HG03097 (cell line): ENCODE measurements at regions not wholly inside any gene's neighbourhood (a gene's known extent, or its start where the extent isn't known, plus 50 kb on each side); places are given as distances from the start of the nearest gene placed in this dataset.

ENCODE experiments used
- ATAC-seq: cut with Tn5 transposase; IDR thresholded peaks from one replicate; pipeline ENCODE4 v1.9.1; 2021; ENCODE audit not compliant: unreplicated experiment, low FRiP score

DNA sequence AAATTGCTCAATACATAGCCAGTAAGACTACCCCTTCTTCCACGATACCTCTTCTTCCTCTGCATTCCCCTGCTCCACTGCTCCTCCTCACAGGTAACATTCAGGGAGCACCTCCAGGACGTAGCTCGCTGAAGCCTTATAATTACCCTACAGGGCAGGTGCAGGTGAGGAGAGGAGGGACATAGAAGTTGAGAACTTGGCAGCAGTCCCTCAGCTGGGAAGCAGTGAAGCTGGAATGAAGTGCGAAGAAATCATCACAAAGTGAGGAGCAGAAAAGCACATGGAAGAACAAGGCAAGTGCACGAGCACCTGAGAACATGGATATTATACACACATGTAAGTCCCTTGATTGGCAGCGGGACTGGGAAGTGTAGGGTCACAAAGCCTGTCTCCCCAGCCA is 118.2 kb downstream of the HSD17B3 start:
- no peak for ATAC-seq

DNA sequence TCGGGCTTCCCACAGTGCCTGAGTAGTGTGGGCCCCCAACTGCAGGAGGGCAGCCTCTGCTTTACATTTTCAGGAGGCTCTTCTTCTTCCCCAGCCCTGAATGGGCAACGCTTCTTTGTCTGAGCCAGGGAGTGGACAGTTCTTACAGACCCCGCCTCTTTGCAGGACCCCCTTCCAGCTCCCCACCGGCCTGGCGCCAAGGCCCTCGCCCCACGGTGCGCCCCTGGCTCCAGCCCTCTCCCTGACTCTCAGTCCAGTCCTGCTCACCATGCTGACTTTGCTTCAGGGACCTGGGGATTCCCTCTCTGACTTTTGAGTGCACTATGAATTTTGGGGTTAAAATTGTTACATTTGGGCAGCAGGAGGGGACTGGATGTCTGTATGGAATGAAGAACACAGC is 123.8 kb downstream of the HSD17B3 start:
- no peak for ATAC-seq

DNA sequence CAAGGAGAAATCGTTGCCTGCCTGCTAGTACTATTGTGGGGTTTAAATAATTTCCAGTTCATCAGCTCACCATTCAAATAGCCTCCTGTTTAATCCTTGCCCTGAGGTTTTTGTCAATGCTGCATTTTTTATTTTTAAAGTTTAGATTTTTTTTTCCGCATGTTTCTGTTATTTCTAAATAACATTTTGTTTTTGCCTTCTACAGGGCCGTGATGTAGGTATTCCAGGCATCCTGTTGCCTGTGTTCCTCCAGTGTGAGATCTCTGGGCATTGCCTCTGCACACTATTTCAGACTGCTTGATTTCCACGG is 124.3 kb downstream of the HSD17B3 start:
- no peak for ATAC-seq

DNA sequence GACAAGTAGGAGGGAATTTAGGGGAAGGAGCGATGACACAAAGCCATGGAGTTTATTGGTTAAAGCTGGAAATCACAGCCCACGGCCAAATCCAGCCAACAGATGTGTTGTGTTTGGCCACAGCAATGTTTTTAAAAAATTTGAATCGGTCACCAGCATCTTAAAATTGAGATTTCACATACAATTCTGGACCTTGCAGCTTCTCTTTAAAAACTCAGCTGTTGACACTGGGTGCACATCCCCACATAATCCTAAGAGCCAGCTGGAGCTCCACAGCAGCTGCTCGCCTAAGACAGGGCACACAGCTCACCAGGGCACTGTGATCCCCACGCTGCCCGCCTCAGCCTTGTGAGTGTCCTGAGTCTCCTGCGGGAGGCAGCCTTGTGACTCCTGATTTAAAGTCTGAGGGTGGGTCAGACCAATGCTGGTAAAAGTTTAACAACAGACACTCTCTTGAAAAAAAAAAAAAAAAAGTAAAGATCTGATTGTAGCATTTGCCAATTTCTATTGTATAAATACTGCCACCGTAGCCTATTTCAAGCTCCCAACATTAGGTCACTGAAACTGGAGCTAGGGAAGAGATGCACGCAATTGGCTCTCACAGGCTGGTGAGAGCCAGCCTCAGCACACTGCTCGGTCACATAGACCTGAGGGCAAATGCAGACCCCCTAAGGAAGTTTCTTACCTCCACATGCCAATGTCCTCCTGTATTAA is 124.8 kb downstream of the HSD17B3 start:
- no peak for ATAC-seq

DNA sequence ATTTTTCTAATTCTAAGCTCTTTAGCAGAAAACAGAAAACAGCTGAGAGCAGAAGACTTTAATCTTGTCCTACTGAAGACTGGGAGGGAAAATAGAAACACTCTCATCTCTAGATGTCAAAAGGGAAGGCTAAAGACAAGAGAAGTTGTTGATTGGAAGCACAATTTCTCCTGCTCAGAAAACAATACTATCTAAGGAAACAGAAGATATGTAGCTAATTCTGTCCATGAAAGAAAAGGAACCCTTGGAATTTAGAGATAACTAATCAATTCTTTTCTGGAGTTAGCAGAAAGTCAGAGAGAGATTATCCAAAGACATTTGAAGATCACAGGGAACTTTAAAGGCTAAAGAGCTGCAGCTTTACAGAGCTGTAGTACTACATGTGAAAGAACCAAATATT is 126.2 kb downstream of the HSD17B3 start:
- no peak for ATAC-seq

DNA sequence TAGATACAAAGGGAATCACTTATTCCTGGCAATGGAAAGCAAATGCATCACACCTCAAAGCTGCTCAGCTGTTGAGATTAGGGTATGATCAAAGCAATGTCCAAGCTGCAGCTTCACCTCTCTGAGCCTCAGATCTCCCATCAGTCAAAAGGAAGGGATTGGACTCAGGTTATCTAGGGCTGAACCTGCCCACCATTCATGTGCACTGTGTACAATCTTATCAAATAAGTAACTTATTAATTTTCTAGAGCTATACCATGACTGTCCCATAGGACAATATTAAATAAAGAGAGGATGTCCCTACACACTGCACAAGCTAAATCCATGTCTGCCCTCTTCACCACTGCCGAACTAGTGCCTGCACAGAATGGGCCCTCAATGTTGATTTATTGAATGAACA is 127.0 kb downstream of the HSD17B3 start:
- no peak for ATAC-seq

DNA sequence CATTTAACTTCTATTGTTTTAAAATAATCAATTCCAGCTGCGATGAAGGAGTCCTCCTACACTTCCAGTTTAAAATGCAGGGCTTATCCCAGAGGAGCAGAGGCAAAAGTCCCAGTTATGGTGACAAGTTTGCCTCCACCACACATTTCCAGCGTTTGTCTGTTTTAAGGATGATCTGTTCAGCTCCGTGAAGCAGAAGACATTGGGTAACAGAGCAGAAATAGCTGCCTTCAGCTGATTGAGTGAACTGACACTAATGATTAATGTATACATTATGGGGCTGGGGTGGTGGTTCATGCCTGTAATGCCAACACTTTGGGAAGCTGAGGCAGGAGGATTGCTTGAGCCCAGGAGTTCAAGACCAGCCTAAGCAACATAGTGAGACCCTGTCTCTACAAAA is 127.6 kb downstream of the HSD17B3 start:
- ATAC-seq, result no peak

DNA sequence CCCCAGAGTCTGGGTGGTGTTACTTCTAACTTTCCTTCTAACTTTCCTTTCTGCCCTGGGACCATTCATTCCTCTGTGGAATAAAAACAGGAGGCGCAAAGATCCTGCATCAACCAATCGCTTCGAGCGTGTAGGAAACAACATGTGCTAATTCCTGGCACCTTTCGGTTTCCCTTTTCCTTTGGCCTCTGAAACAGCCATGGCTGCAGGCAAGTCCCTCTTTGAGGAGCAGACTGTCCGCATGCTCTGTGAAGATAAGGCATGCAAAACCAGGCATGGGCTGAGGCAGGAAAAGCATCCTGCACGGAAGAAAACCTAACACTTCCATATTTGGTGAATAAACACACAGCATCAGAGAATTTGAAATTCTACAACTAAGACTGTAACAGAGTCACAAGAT is 128.3 kb downstream of the HSD17B3 start:
- ATAC-seq, result no peak

DNA sequence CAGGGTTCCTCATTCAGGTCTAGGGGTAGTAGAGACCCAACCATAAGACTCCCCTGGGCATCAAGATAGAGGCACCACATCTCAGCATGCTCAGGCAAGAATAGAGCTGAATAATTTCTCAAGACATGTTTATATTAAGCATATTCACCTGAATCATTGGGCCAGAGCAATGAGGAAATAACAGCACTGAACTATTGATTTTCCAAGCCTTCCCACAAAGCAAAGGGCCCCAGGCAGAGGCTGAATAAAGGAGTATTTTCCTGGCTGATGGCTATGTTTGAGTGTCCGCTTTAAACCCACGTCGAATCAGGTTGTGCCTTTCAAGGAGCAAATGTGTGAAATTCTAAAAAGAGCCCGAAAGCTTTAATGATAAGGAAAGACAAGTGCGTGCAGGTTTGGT is 129.2 kb downstream of the HSD17B3 start:
- ATAC-seq, result no peak

DNA sequence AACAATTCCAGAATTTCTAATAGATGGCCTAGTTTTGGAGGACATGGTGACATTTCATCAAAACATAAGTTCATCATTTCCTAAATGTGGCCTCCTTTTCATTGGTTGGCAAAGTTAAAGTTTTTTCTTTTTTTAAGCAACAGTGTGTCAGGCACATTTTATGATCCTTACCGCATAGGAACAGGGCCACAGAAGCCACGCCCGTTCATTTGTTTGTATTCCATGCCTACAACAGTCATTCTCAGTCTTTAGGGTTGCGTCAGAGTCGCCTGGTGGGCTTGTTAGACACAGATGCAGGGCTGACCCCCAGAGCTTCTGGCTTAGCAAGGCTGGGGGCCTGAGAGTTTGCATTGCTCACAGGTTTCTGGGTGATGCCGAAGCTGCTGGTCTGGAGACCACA is 130.2 kb downstream of the HSD17B3 start:
- ATAC-seq, result no peak

DNA sequence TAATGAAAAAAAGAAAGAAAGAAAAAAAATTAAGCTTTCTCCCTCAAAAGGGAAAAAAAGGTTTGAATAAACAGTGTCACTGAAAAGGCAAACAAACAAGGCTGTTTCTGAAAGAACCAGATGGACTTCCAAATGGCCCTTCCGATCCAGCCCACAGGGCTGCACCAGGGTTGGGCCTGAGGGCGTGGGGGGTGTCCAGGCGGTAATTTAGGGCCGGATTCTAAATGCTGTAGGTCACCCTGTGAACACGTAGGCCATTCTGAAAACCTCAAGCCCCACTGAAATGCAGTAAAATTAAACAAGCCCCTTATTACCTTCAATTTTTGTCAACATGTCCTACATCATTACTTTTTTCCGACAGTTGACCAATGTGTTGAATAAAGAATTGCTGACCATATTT is 132.1 kb downstream of the HSD17B3 start:
- ATAC-seq, result no peak

DNA sequence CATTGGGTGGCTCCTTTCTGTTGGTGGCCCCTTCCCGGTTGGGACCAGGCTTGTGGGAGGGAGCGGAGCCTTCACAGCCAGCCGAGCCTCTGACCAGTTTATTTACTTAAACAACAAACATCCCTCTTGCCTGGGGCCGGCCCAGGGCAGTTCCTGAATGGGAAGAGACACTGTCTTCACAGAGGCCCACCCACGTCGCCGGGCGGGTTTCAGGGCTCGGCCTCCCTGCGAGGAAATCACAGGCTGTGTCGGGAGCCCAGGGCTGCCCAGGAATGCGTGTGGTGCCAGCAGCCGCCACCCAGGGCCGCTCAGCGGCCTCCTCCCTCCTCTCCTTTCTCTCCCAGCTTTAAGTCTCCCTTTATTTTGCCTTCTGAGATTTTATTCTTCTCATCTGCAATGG is 132.5 kb downstream of the HSD17B3 start:
- no peak for ATAC-seq

DNA sequence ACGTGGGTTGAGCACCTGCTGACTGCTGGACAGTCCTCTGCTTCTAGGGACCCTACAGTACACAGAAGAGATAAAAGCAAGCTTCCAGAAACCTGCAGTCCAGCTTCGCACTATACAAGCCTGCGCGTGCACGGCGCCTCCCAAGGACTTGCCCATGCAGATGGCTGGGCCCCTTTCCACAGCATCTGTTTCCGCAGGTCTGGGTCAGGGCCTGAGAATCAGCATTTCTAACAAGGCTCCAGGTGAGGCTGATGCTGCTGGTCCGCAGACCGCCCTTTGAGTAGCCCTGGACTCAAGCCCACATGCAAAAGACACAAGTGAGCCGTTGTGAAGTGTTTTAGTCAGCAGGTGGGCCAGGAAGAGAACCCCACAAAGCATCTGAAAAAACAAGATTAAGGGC is 133.1 kb downstream of the HSD17B3 start:
- ATAC-seq, result no peak

DNA sequence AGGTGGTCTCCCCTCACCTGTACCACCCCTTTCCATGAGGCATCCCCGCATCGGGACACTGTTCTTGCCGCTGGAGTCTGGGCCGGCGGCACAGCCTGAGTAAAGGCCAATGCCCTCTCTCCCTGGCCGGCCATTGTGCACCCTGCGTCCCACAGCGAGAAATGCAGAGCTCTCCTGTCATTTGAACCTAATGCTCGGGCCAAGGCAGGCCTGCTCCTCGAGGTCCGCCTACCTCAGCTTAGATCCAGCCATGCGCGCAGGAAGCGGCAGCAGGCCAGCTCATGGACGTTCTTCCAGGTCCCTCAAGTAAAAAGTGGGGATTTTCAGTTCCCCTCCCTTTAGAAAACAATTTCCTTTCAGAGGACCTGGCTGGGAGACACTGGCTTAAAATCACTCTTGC is 135.0 kb downstream of the HSD17B3 start:
- no peak for ATAC-seq

DNA sequence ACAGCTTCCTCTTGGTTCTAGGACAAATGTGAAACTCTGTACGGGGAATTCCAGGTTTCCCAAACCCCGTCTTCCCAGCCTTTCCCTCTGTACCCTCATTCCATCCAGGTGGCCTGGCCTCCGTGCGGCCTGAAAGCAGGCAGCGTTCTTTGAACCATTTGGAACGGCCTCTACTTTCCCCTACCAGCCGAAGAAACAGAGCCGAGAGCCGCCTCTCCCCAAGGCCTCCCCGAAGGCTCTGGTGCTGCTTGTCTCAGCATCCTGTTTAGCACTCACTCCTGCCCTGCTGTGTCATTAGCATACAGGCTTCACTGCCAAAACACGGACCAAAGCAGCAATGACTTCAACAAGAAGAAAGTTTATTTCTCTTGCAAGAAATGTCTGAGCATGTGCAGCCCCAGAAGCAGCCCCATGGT is 137.7 kb downstream of the HSD17B3 start:
- ATAC-seq, result no peak

DNA sequence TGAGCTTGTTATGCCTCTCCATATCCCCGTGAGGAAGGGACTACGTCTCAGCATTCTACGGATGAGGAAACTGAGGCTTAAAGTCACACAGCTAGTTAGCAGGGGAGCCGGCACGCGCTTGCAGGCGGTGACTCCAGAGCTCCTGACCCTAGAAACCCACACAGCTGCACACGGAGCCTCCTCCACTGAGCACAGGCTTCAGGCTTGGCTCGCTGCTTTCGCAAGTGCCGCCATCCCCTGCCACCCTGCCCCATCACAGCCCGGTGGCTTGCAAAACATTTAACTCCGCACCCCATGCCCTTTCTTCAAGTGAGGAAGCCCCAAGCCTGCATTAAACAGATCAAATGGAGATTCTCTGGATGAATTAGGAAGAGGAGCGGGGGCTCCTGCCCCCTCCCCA is 138.3 kb downstream of the HSD17B3 start:
- ATAC-seq, result no peak

DNA sequence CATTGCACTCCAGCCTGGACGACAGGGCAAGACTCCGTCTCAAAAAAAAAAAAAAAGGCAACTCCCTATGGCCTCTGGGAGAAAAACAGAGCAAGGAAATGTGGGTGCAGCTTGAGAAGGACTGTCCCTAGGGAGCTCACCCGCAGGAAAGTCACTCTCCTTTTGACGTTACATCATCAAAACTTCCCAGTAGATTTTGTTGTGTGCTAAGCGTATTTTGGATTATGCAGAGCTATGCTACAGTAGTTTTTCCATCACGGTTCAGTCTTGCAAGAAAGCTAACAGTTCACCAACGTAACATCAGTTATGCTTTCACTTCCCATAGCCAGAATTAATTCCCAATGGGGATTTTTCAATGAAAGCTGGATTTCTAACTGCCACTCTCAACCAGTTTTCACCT is 138.8 kb downstream of the HSD17B3 start:
- ATAC-seq, result no peak

DNA sequence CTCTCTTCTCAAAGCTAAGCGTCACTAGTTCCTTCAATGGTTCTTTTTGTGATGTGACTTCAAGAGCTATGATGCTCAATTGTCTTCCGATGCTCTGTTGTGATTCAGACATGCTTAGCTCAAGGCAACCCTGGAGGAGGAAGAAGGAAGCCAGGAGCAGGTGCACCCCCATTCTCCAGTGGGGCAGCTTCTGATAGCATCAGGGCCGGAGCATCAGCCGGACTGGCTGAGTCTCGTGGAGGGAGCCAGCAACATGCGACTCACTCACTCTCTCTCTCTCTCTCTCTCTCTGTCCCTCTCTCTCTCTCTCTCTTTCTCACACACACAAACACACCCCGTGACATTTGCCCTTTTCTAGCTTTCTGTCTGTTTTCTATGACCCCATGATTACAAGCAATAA is 140.2 kb downstream of the HSD17B3 start:
- no peak for ATAC-seq

DNA sequence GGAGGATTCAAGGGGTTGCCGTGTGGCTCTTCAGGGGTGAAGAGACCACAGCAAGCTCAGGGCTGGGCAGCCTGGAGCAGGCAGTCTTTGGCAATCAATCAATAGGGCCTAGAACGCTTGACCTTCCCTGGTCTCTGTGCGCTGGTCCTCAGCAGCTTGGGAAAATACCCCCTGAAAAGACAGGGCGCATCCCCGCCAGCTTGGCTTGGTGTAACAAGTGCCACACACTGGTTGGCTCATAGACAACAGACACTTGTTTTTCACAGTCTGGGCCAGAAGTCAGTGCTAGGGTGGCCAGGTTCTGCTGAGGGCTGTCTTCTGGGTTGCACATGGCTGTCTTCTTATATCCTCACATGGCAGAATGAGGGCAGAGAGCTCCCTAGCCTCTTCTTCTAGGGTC is 141.1 kb downstream of the HSD17B3 start:
- no peak for ATAC-seq

DNA sequence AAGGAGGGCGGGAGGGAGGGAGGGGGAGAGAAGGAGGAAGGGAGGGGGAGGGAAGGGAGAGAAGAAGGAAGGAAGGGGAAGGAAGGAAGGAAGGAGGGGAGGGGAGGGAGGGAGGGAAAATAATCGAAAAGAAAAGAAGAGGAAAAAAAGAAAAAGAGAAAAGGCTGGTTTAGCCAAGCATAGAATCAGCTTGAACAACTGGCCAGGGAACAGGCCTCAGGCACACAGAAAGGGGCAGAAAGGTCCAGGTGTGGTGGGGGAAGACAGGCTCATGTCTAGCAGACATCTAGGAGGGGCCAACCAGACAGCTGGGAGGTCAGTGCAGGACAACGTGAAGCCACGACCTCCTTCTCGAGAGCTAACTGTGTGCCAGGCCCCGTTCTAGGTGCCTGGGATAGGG is 141.8 kb downstream of the HSD17B3 start:
- no peak for ATAC-seq

DNA sequence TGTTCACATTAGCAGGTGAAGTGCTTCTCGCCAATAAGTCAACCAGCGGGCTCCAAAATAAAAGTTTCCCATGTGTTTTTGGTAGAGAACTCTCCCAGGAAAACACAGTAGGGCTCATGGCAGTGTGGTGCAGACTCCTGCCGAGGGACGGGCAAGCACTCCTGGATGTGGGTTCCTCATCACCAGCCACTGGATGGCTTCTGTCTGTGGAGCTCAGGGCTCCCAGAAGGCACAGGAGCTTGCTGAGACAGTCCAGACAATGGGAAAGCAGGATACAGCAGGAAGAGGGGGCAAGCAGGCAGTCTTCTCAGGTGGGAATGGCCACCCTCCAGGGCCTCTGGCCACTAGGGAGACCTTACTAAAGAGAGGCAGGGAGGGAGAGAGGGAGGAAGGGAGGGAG is 142.4 kb downstream of the HSD17B3 start:
- no peak for ATAC-seq

DNA sequence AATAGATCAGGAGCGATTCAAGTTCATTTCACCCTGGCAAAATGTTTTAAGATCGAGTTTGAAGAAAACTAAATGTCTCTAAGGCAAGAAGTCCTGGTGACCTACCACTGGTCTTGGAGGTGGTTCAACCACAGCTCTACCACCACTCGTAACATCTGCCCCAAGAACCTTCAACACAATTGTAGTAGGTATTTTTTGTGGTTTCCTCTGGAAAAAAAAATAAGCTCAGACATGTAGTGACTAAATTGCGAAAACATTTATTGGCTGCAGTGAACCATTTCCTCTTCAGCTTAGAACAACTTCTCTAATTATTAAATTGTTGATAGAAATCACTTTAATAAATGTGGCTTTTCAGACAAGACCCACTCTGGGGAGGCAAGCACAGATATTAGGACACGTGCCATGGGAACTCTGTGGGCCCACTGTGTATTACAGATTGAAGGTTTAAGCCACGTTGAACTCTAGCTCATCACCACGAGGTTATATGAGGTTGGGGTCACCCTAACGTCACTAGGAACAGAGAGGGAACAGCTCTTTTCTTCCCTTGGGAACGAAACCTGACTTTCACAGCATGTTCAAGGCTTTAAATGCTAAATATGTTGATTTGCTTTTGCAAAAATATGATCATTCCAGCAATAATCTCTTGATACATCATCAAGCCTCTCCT is 142.9 kb downstream of the HSD17B3 start:
- no peak for ATAC-seq

DNA sequence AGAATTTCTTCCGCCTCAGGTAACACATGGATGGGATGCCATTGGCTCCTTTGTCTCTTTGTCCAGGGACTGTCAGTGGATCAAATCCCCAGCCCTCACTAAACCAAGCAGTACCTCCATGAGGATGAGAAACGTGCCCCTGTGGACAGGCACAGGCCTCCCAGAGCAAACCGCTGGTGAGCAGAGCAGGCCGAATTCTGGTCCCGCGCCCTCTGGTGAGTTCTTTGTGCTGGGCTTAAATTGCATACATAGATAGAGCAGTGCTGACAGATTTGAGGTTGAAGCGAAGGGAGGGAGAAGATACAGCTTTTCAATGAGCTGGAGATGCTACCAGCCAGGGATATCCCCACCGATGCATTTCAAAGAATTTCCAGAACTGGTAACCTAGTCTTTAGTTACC is 143.8 kb downstream of the HSD17B3 start:
- no peak for ATAC-seq
